ENCODE measurements at regions not wholly inside any gene's neighbourhood (a gene's known extent, or its start where the extent isn't known, plus 50 kb on each side); places are given as distances from the start of the nearest gene placed in this dataset.
A peak's percentile ranks its signal among the peaks of the same experiment; 100 is the strongest.
"Not testable (repeated sequence)": the region's sequence is repeated elsewhere in the genome, so short reads cannot be mapped to it uniquely, and the experiment has no call there.

DNA sequence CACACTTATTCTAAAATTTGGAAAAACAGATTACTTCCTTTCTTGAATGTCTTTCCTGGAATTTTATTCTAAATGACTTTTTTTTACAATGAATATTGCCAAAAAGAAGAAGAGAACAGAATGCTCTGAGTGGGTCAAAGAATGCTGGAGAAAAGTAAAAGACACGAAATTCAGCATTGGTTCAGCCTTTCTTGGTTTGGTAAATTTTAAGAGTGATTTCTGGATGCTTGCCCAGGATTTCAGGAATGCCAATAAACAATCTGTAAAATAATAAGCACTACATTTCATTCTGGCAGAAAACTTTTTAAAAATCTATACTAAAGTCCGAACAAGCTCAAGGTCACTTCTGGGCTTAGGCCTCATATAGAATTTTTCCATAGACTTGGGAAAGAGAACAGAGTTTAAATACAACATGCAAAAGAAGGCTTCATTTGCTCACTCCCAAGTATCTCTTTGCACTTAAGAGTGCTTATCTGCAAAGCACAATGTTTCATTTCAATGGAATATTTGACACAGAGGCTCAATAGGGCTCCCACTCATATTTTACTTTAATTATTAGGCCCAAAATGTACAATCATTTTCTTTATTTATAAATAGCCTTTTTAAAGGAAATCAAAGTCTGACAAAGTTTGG is 359.5 kb upstream of the ANKRD30A start:
- DNase-seq (ENCODE audit: low spot score): no peak

DNA sequence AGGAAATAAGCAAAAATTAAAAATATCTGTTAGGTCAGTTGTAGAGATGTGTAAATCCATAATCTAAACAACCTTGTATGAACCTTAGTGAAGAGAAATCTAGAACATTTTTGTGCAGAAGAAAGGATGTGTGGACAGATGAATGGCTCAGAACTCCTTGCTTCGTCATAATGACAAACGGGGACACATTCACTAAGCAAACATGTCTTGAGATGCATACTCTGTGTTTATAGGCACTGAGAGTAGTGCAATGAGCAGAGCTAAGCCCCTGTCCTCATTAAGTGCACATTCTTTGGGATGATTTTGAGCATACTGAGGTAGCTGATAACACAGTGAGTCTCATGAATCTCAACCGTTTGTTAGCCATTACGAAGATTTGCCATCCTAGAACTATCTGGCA is 360.6 kb upstream of the ANKRD30A start:
- no peak for DNase-seq (ENCODE audit: low spot score)

DNA sequence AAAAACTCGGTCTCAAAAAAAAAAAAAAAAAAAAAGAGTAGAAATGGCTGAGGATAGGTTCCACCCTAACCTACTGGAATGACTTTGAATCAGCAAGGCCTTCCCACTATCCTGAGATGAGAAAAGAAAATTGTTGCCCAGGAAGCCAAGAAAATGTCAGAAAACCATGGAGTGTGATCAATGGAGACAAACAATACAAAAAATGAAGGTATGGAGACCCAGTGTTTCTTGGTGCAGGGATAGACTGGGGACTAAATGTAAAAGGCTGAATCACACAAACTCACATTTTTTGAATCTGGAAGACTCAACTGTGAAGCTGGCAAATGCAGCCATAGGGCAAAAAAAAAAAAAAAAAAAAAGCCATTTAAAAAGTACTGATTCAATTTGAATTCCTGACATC is 364.3 kb upstream of the ANKRD30A start:
- no peak for DNase-seq (ENCODE audit: low spot score)

DNA sequence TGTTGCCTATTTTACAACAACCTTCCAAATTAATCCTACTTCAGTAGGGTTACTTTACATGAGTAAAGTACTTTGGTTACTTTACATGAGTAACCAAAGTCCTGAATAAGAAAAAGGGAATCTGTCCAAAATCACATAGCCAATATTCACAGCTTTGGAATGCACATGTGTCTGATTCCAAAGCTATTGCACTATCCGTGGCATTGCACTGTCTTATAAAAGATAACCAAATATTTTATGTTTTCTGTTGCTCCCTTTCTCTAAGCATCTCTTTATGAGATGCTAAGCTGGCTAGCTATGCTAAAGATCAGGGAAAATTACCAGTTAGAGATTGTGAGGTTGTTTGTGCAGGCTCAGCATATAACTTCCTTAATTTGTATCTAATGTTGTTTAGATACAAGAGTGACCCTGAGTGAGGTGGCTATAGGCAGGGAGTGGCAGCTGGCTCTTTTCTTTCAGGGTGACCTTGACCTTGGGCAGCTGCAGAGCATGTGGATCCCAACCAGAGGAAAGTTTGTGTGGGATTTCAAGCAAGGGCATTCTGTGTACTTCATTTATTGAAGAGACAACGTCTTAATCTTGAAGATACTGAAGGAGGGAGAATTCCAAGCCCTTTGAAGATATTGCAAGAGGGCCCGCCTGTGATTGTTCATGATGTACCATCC is 366.1 kb upstream of the ANKRD30A start:
- peak; percentile 91 for DNase-seq (ENCODE audit: low spot score)

DNA sequence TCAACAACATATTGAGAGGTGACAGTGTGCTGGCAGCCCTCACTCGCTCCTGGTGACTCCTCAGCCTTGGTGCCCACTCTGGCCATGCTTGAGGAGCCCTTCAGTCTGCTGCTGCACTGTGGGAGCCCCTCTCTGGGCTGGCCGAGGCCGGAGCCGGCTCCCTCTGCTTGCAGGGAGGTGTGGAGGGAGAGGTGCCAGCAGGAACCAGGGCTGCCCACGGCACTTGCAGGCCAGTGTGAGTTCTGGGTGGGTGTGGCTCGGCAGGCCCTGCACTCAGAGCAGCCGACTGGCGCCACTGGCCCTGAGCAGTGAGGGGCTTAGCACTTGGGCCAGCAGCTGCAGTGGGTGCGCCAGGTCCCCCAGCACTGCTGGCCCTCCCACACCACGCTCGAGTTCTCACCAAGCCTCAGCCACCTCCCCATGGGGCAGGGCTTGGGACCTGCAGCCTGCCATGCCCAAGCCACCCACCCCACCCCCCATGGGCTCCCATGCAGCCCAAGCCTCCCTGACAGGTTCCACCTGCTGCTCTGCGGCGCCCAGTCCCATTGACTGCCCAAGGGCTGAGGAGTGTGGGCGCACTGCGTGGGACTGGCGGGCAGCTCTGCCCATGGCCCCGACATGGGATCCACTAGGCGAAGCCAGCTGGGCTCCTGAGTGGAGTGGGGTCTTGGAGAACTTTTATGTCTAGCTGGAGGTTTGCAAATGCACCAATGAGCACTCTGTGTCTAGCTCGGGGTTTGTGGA is 377.1 kb upstream of the ANKRD30A start:
- DNase-seq (ENCODE audit: low spot score): no peak

DNA sequence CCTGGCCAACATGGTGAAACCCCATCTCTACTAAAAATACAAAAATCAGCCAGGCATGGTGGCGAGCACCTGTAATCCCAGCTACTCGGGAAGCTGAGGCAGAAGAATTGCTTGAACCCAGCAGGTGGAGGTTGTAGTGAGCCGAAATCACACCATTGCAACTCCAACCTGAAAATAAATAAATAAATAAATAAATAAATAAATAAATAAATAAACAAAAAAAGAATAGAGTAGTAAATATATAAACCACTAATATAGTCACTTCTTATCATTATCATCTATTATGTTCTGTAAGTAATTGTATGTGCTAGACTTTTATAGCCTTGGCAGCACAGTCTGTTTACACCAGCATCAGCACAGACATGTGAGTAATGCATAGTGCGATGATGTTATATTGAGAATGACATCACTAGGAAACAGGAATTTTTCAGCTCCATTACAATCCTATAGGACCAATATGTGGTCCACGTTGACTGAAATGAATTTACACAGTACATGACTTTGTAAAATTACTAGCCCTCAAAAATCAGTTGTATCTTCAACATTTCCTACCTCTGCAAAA is 385.4 kb upstream of the ANKRD30A start:
- no peak for DNase-seq (ENCODE audit: low spot score)

- DNase-seq (ENCODE audit: low spot score): no peak
Measured at GRCh38 chr10:36738738-36739431, 386.5 kb upstream of the ANKRD30A start.

- DNase-seq (ENCODE audit: low spot score): no peak
Measured at GRCh38 chr10:36736311-36736710, 389.1 kb upstream of the ANKRD30A start.

DNA sequence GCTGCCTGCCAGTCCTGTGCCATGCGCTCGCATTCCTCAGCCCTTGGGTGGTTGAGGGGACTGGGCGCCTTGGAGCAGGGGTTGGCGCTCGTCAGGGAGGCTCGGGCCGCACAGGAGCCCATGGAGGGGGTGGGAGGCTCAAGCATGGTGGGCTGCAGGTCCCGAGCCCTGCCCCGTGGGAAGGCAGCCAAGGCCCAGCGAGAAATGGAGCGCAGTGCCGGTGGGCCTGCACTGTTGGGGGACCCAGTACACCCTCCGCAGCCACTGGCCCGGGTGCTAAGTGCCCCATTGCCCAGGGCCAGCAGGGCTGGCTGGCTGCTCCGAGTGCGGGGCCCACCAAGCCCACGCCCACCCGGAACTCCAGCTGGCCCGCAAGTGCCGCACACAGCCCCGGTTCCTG is 390.8 kb upstream of the ANKRD30A start:
- not testable (repeated sequence) for DNase-seq (ENCODE audit: low spot score)

DNA sequence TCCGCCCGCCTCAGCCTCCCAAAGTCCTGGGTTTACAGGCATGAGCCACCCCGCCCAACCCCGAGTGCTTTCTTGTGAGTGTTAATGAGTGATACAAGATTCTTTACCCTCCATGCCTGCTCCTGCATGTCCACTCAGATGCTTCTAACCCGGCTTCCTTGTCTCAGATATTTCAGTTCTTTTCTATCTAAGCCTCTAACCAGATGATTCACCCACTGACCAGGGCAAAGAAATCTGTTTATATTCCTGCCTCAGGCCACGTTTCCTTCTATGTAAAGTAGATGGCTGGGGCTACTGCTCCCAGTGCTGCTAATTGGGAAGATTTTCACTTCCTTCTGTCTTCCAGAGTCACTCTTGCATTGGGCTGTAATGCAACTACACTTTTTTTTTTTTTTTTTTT is 395.1 kb upstream of the ANKRD30A start:
- DNase-seq (ENCODE audit: low spot score): no peak

- no peak for DNase-seq (ENCODE audit: low spot score)
Measured at GRCh38 chr10:36728626-36729025, 396.8 kb upstream of the ANKRD30A start.

DNA sequence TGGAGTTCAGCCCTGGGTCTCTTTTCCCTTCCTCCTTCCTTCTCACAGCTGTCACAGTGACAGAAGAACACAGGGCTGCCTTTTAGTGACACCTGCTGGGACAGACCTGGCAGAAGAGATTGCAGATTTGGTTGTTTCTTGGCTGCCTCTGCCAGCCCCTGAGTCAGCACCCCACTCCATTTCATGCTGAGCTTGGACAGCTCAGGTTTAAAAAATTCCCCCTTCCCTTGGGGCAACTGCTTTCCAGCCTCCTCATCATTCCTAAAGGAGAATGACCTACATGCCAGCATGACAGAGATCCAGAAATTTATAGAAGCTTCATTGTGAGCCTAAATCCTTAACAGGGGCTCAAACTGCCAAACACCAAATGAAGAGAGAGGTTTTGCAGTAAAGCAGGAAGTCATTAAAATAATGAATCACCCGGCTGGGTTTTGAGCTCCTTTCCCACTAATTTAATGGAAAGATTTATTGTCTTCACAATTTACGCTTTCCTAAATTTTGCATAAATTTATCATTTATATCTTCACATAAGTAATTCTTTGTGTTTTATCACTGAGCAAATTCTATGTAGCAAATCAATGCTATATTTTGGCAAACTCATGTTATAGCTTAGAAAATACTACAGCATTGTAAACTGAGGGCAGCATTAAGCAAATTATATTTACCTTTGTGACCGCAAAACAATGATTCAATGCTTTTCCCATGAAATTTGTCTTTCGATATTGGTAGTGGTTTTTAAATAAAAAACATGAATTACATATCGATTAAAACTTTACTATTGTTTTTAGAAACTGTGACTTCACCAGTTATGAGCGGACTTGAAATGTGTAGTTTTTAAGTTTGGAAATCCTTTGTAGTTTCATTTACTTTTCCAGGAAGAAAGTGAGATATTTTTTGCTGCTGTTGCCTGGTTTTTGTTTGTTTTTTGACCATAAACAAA is 399.5 kb upstream of the ANKRD30A start:
- DNase-seq (ENCODE audit: low spot score): peak; percentile 78

GRCh38 chr10:36722777-36723176 is 402.6 kb upstream of the ANKRD30A start:
- no peak for DNase-seq (ENCODE audit: low spot score)

- no peak for DNase-seq (ENCODE audit: low spot score)
Measured at GRCh38 chr10:36721871-36722270, 403.5 kb upstream of the ANKRD30A start.

DNA sequence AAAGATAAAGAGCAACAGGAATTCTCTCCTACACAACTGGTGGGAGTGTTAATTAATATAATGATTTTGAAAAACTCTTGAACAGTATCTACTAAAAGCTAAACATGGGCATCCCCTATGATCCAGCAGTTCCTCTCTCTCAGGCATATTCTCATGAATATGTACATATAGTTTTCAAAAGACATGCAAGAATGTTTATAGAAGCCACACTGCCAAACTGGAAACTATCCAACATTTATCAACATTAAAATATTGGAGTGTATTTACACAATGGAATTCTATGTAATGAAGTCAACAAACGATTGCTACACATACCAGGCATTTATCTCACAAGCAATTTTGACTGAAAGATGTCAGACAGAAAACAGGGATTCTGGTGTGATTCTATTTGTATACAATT is 404.5 kb upstream of the ANKRD30A start:
- DNase-seq (ENCODE audit: low spot score): no peak

DNA sequence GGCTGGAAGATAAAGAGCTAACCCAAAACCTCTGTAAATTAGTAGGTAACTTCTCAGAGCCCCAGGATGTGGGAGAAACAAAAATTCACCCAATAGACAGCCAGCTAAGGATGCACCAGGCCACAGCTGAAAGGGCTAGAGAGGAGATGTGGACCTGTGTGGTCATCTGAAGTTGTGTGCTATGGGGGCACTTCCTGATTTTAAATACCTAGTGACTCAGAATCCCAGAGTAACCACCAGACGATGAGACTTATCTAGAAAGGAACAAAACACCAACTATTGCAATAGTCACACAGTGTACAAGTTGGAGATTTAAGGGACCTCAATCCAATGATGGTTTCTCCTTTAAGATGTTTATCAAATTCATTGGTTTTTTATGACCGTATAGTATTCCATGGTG is 408.3 kb upstream of the ANKRD30A start:
- DNase-seq (ENCODE audit: low spot score): peak; percentile 6

DNA sequence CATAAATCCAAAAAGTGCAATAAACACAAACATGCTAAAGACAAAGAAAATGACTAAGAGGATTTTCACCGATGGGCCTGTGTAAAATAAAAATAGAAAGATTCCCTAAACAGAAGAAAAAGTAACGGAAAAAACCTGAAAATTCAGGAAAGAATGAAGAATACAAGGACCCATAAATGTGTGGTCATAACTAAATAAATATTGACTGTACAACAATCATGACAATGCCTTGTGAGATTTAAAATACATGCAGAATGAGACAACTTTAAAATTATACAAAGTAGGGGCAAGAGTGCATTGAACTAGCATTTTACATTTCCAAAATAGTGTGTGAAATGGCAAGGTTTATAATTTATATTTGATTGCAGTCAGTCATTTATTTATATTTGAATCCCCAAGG is 409.1 kb upstream of the ANKRD30A start:
- DNase-seq (ENCODE audit: low spot score): no peak

GRCh38 chr10:36712695-36713094 is 412.7 kb upstream of the ANKRD30A start:
- DNase-seq (ENCODE audit: low spot score): no peak

DNA sequence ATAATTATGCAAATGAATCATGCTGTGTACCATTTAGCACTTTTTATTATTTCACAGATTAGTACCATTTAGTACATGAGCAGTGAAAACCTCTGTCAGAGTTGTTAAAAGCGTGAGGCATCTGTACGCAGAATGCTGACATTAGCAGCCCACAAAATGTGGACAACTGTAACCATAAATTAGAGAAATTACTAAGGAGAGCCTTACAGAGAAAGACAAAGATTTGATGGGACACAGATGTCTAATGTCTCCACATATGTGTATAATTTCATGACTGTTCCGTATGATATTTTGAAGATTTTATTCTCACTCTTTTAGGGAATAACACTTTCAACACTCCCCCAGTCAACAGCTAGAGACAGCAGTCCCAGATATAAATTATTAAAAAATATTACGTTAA is 414.0 kb upstream of the ANKRD30A start:
- DNase-seq (ENCODE audit: low spot score): no peak

DNA sequence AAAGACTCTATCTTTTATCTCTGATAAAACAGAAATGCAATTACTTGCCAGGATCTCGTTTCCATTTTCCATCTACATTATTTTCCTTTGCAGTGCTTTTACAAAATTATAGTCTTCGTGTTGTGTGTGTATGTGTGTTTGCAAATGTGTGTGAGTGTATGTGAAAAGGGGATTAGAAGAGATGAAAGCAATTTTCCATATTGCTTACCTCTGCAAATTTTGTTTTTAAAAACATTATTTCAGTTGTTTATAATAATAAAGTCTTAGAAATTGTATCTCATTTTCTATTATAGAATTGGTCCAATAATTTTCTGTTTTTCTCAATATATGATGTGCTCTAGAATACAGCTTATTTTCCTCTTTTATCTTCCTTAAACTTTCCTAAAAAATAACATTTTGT is 421.3 kb upstream of the ANKRD30A start:
- DNase-seq (ENCODE audit: low spot score): no peak

DNA sequence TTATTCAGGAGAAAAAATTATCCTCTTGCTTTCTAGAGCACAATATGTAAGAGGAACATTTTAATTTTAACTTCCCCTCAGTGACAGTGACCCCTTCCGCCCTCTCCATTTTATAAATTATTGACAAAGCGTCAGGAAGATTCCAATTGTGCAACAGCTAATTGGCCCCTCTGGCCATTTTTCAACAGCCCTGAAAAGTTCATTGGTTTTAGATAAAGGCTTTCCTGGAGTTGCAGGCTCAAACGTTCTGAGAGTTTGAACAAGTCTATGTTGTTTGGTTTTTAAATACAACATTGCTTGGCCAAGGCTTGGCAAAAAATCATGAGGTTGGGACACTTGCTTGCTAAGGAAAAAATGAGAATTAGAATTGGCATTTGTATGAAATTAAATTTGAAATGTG is 422.2 kb upstream of the ANKRD30A start:
- DNase-seq (ENCODE audit: low spot score): no peak

Data from AG08395 (cell line).